Uterus (tissue), 2 donors: ENCODE measurements at regions not wholly inside any gene's neighbourhood (a gene's known extent, or its start where the extent isn't known, plus 50 kb on each side); places are given as distances from the start of the nearest gene placed in this dataset.

ENCODE experiments used
- CTCF ChIP-seq, 4 experiments: fragments of 200-600 bp in 2 of 4; fragments of 450-650 bp in 2 of 4; sonication (generic) in 2 of 4; IDR thresholded peaks; one replicate each; pipeline ENCODE4 v1.5.1; 2016 to 2019; ENCODE audit warnings: antibody characterized with exemption in 4 of 4, mild to moderate bottlenecking in 2 of 4, moderate library complexity in 1 of 4
- POLR2A ChIP-seq, 2 donors: fragments of 450-650 bp; IDR thresholded peaks; one replicate each; pipeline ENCODE4 v1.6.1; 2016; ENCODE audit warnings: antibody characterized with exemption in 2 of 2, mild to moderate bottlenecking in 1 of 2, moderate library complexity in 1 of 2

- TF ChIP-seq CTCF (IDR thresholded peaks at IDR 0.05) (no peak), POLR2A (IDR thresholded peaks at IDR 0.05) (no peak)
Measured at GRCh38 chr18:3380384-3380961, 69.5 kb upstream of the TGIF1 start.
